IMR-90 (cell line): ENCODE measurements at regions not wholly inside any gene's neighbourhood (a gene's known extent, or its start where the extent isn't known, plus 50 kb on each side); places are given as distances from the start of the nearest gene placed in this dataset.

Source experiments
- ATAC-seq: fragments of 200-7000 bp; cut with Tn5 transposase; 2 replicates; pipeline ENCODE4 v1.9.1; 2020; ENCODE audit warnings: low read depth, mild to moderate bottlenecking, moderate library complexity
- BruUV-seq: library from RNA; stranded (reverse); fragments of 400-500 nt; replicated peaks from 2 replicates; lab custom pipeline; 2021; lab: Mats Ljungman, UMichigan
- CTCF ChIA-PET: fragments of 300-600 bp; formaldehyde crosslinking; extraction: SDS; loops from one replicate; lab custom pipeline; 2021; ENCODE audit warnings: antibody characterized with exemption; lab: Yijun Ruan, JAX
- POLR2A ChIA-PET: fragments of 300-600 bp; sonication (Branson Sonifier 250); formaldehyde crosslinking; loops from one replicate; lab custom pipeline; 2022; ENCODE audit warnings: antibody characterized with exemption; ENCODE audit not compliant: unreplicated experiment; lab: Charles Lee
- DNase-seq: peaks from one replicate; pipeline ENCODE4 v3.0.0; 2013
- H2AFZ ChIP-seq: replicated peaks from 2 replicates; pipeline ENCODE3; 2013; ENCODE audit warnings: low read length, mild to moderate bottlenecking; ENCODE audit not compliant: poor library complexity
- H2AK5ac ChIP-seq: 2 replicates; pipeline ENCODE4 v1.6.1; 2013; ENCODE audit warnings: low read depth, low read length, inconsistent platforms
- H2AK9ac ChIP-seq: replicated peaks from 2 replicates; pipeline ENCODE3; 2013; ENCODE audit warnings: mild to moderate bottlenecking, low read depth, low read length, moderate library complexity; ENCODE audit not compliant: poor library complexity
- H2BK120ac ChIP-seq: 2 replicates; pipeline ENCODE4 v1.6.1; 2013; ENCODE audit warnings: low read depth, low read length, inconsistent platforms
- H2BK15ac ChIP-seq: 3 replicates; pipeline ENCODE4 v1.6.1; 2013; ENCODE audit warnings: low read depth, low read length, inconsistent platforms
- H2BK20ac ChIP-seq: 2 replicates; pipeline ENCODE4 v1.6.1; 2013; ENCODE audit warnings: low read depth, mild to moderate bottlenecking, inconsistent platforms, low read length, moderate library complexity
- H2BK5ac ChIP-seq: 2 replicates; pipeline ENCODE4 v1.6.1; 2013; ENCODE audit warnings: mild to moderate bottlenecking, low read depth, low read length, inconsistent platforms; ENCODE audit not compliant: poor library complexity, severe bottlenecking
- H3K14ac ChIP-seq: replicated peaks from 2 replicates; pipeline ENCODE4 v1.6.1; 2013; ENCODE audit warnings: low read depth, low read length, inconsistent platforms
- H3K18ac ChIP-seq: 2 replicates; pipeline ENCODE4 v1.6.1; 2013; ENCODE audit warnings: low read depth, low read length, control low read depth
- H3K23ac ChIP-seq: 2 replicates; pipeline ENCODE4 v1.6.1; 2013; ENCODE audit warnings: low read depth, low read length, inconsistent platforms
- H3K27ac ChIP-seq: 2 replicates; pipeline ENCODE4 v1.5.1; 2013; ENCODE audit warnings: mild to moderate bottlenecking, control low read depth, low read length; ENCODE audit not compliant: insufficient read depth
- H3K27me3 ChIP-seq: 2 replicates; pipeline ENCODE4 v1.6.1; 2013; ENCODE audit warnings: low read length; ENCODE audit not compliant: control insufficient read depth, insufficient read depth
- H3K36me3 ChIP-seq: 2 replicates; pipeline ENCODE4 v1.6.1; 2013; ENCODE audit warnings: low read length, mixed read lengths; ENCODE audit not compliant: control insufficient read depth, insufficient read depth
- H3K4ac ChIP-seq: 2 replicates; pipeline ENCODE4 v1.6.1; 2013; ENCODE audit warnings: low read depth, low read length, inconsistent platforms
- H3K4me1 ChIP-seq: 2 replicates; pipeline ENCODE4 v1.6.1; 2013; ENCODE audit warnings: low read length, mixed read lengths; ENCODE audit not compliant: control insufficient read depth, insufficient read depth
- H3K4me2 ChIP-seq: 2 replicates; pipeline ENCODE4 v1.6.1; 2013; ENCODE audit warnings: low read depth, mild to moderate bottlenecking, control low read depth, low read length, moderate library complexity
- H3K4me3 ChIP-seq: 2 replicates; pipeline ENCODE4 v1.5.1; 2013; ENCODE audit warnings: low read depth, mild to moderate bottlenecking, control low read depth, low read length, moderate library complexity; ENCODE audit not compliant: insufficient read depth
- H3K56ac ChIP-seq: 2 replicates; pipeline ENCODE4 v1.6.1; 2013; ENCODE audit warnings: low read length, inconsistent platforms; ENCODE audit not compliant: insufficient read depth; ENCODE audit errors: extremely low read depth
- H3K79me1 ChIP-seq, 2 experiments: 2 replicates each; pipeline ENCODE4 v1.6.1; 2013; ENCODE audit warnings: low read length in 2 of 2, inconsistent platforms in 1 of 2, low read depth in 1 of 2
- H3K9ac ChIP-seq: 2 replicates; pipeline ENCODE4 v1.6.1; 2013; ENCODE audit warnings: low read depth, low read length, control low read depth
- H3K9me1 ChIP-seq: 2 replicates; pipeline ENCODE4 v1.6.1; 2013; ENCODE audit warnings: low read length, inconsistent platforms; ENCODE audit not compliant: insufficient read depth
- H3K9me3 ChIP-seq: 2 replicates; pipeline ENCODE4 v1.6.1; 2013; ENCODE audit warnings: low read length; ENCODE audit not compliant: control insufficient read depth, insufficient read depth
- H4K20me1 ChIP-seq: 2 replicates; pipeline ENCODE4 v1.6.1; 2013; ENCODE audit warnings: low read length, inconsistent platforms; ENCODE audit not compliant: insufficient read depth
- H4K5ac ChIP-seq: 2 replicates; pipeline ENCODE4 v1.6.1; 2013; ENCODE audit warnings: mild to moderate bottlenecking, low read depth, low read length, control low read depth
- H4K8ac ChIP-seq, 2 experiments: 2 replicates each; pipeline ENCODE4 v1.6.1; 2013; ENCODE audit warnings: low read depth in 2 of 2, low read length in 2 of 2, control low read depth in 1 of 2, inconsistent platforms in 1 of 2
- H4K91ac ChIP-seq: 2 replicates; pipeline ENCODE4 v1.6.1; 2013; ENCODE audit warnings: low read depth, low read length, inconsistent platforms; ENCODE audit not compliant: insufficient read depth
- CEBPB ChIP-seq: IDR thresholded peaks from 2 replicates; pipeline ENCODE4 v1.6.1; 2012; ENCODE audit warnings: low read depth, low read length, improper control_type of control experiment
- MAFK ChIP-seq: IDR thresholded peaks from 2 replicates; pipeline ENCODE4 v1.6.1; 2012; ENCODE audit warnings: low read depth, low read length, improper control_type of control experiment
- NFE2L2 ChIP-seq: fragments of 150-350 bp; IDR thresholded peaks from 2 replicates; pipeline ENCODE4 v1.6.1; 2016; ENCODE audit warnings: low read depth, mild to moderate bottlenecking, low read length
- RAD21 ChIP-seq: IDR thresholded peaks from 2 replicates; pipeline ENCODE4 v1.6.1; 2012; ENCODE audit warnings: low read length, improper control_type of control experiment
- RFX5 ChIP-seq: IDR thresholded peaks from 2 replicates; pipeline ENCODE4 v1.8.0; 2012; ENCODE audit warnings: low read depth, mild to moderate bottlenecking, low read length, moderate library complexity
- WGBS, 2 experiments: methylation state at CpG; one replicate each; pipeline versions ENCODE4 v1.1.5 to v1.1.7; 2013; ENCODE audit warnings: missing lambda C conversion rate in 2 of 2; ENCODE audit not compliant: insufficient read length in 1 of 2; ENCODE audit errors: extremely low coverage in 2 of 2; 5-methylcytosine and 5-hydroxymethylcytosine counted together
- dilution Hi-C: fragments of 300-500 bp; cut with HindIII; formaldehyde crosslinking; loops from one replicate; pipeline ENCODE4 v1.14.3; 2018; ENCODE audit warnings: low sequenced_read_pairs; ENCODE audit not compliant: unreplicated experiment
- in situ Hi-C: fragments of 300-500 bp; cut with MboI; formaldehyde crosslinking; loops from 3 replicates; pipeline ENCODE4 v1.14.3; 2019; ENCODE audit warnings: low sequenced_read_pairs, inconsistent platforms, mixed read lengths
- intact Hi-C: fragments of 100-400 bp; cut with micrococcal nuclease; formaldehyde crosslinking; loops from 2 replicates; pipeline ENCODE4 v1.10.0; 2022

- no peak overlapping the region for H3K23ac ChIP-seq
- intact Hi-C loops: no loop called here
- H3K79me1 ChIP-seq: no peaks in the 10 kb centered on the region
- no peak overlapping the region for H2BK120ac ChIP-seq
- ChIA-PET CTCF (no interaction called here), POLR2A (no interaction called here)
- H2AK5ac ChIP-seq: no peak overlapping the region
- no peak overlapping the region for H2BK20ac ChIP-seq
- no peak for ATAC-seq
- no peak overlapping the region for H2BK5ac ChIP-seq
- no peak overlapping the region for H3K56ac ChIP-seq
- H3K9ac ChIP-seq: no peak overlapping the region
- DNase-seq: no peak
- H2BK15ac ChIP-seq: no peak overlapping the region
- no peaks in the 10 kb centered on the region for H3K27me3 ChIP-seq
- no peak overlapping the region for H3K4ac ChIP-seq
- no peak overlapping the region for H3K4me3 ChIP-seq
- no peak overlapping the region for H3K27ac ChIP-seq
- dilution Hi-C loops: no loop called here
- no peak overlapping the region for H4K91ac ChIP-seq
- H3K14ac ChIP-seq: no peak overlapping the region
- no peaks in the 10 kb centered on the region for H3K9me1 ChIP-seq
- no peak overlapping the region for H2AK9ac ChIP-seq
- H3K4me2 ChIP-seq: no peak overlapping the region
- no peaks in the 10 kb centered on the region for H4K20me1 ChIP-seq
- WGBS, 2 experiments: no CpG with 5 or more reads among the region's 1 CpG
- no peaks in the 10 kb centered on the region for H3K36me3 ChIP-seq
- TF ChIP-seq CEBPB (no peak), RFX5 (no peak), NFE2L2 (no peak), MAFK (no peak), RAD21 (no peak)
- H4K8ac ChIP-seq: no peak overlapping the region
- no TSS peak for BruUV-seq
- no peak overlapping the region for H2AFZ ChIP-seq
- H3K4me1 ChIP-seq: no peaks in the 10 kb centered on the region
- in situ Hi-C loops: no loop called here
- no peaks in the 10 kb centered on the region; the same call in 1 of the 2 replicates for H3K9me3 ChIP-seq
- no peak overlapping the region for H3K18ac ChIP-seq
- H4K5ac ChIP-seq: no peak overlapping the region
Observed at GRCh38 chr12:97097734-97098133, 190.7 kb downstream of the NEDD1 start.
